ENCODE measurements at regions not wholly inside any gene's neighbourhood (a gene's known extent, or its start where the extent isn't known, plus 50 kb on each side); places are given as distances from the start of the nearest gene placed in this dataset.
A peak's percentile ranks its signal among the peaks of the same experiment; 100 is the strongest.

DNA sequence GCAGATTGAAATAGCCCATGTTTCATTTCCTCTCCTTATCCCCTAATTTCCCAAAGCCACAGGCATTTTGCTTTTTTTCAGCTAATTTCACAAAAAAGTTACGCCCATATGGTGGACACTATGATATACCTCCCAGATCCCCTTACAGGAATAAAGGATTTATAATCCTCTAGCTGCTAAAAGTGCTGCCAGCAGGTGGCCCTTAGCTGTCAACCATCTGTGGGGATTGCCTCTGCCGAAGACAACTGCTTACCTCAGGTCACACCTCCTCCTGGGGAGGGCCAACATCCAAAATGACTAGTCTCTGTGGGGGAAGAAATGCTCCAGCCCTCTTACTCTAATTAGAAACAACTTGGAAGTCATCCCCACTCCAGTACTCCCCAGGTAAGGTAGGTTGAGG, 61.0 kb upstream of the EPB41L3 start:
- no peak overlapping the region for H3K4me3 ChIP-seq (ENCODE audit: low read depth, low read length)
- no peak for DNase-seq (ENCODE audit: low read depth)
- TF ChIP-seq, protein P1, sequence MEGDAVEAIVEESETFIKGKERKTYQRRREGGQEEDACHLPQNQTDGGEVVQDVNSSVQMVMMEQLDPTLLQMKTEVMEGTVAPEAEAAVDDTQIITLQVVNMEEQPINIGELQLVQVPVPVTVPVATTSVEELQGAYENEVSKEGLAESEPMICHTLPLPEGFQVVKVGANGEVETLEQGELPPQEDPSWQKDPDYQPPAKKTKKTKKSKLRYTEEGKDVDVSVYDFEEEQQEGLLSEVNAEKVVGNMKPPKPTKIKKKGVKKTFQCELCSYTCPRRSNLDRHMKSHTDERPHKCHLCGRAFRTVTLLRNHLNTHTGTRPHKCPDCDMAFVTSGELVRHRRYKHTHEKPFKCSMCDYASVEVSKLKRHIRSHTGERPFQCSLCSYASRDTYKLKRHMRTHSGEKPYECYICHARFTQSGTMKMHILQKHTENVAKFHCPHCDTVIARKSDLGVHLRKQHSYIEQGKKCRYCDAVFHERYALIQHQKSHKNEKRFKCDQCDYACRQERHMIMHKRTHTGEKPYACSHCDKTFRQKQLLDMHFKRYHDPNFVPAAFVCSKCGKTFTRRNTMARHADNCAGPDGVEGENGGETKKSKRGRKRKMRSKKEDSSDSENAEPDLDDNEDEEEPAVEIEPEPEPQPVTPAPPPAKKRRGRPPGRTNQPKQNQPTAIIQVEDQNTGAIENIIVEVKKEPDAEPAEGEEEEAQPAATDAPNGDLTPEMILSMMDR (IDR thresholded peaks at IDR 0.05; ENCODE audit: low read depth, low read length), result no peak
- TF ChIP-seq MYC (IDR thresholded peaks at IDR 0.05; ENCODE audit: low read depth, low read length) (no peak), POLR2A (IDR thresholded peaks at IDR 0.05; ENCODE audit: extremely low read depth, insufficient read length) (no peak)
- TF ChIP-seq, protein P2, sequence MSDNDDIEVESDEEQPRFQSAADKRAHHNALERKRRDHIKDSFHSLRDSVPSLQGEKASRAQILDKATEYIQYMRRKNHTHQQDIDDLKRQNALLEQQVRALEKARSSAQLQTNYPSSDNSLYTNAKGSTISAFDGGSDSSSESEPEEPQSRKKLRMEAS (IDR thresholded peaks at IDR 0.05; ENCODE audit: low read depth, low read length), result no peak

DNA sequence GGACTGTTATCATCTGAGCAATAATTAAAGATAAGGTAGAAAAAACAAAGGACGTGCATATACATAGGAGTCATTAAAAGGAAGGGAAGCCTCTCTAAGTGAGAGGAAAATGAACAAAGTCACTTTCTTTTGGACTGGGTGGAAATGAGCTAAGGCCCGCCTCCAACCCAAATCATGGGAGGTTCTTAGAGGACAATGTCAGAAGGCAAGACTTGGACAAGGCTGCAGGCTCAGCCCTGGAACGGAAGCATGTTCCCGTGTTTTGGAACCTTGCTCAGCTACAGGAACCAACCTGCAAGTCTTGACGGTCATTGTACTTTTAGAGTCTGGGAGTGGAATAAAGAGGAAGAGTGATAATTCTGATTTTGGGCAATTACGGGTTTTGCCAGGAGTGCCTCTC, 59.4 kb upstream of the EPB41L3 start:
- TF ChIP-seq MYC (IDR thresholded peaks at IDR 0.05; ENCODE audit: low read depth, low read length), result no peak
- no peak for TF ChIP-seq POLR2A (IDR thresholded peaks at IDR 0.05; ENCODE audit: extremely low read depth, insufficient read length)
- TF ChIP-seq, protein P2 (IDR thresholded peaks at IDR 0.05; ENCODE audit: low read depth, low read length), result no peak
- TF ChIP-seq, protein P1 (IDR thresholded peaks at IDR 0.05; ENCODE audit: low read depth, low read length), result no peak
- no peak overlapping the region for H3K4me3 ChIP-seq (ENCODE audit: low read depth, low read length)
- no peak for DNase-seq (ENCODE audit: low read depth)

DNA sequence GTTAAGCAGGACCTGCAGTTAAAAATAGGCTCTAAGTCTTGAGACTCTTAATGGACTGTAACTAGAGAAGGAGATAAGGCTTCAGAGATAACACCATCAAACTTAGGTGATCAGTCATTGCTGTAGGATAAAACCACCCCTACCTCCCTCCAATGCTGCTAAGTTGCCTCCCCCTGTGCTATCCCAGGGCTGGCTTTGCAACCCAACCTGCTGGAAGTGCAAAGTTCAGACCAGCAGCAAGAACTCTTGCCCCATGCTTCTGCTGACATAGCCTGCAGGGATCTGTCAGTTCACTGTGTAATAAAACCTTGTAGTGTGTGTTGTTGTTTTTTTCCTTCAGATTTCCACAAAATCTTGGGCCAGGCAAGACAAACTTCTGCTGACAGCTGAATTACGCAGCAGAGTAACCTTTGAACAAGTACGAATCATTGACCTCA, 57.4 kb upstream of the EPB41L3 start:
- no peak for TF ChIP-seq MYC (IDR thresholded peaks at IDR 0.05; ENCODE audit: low read depth, low read length)
- TF ChIP-seq, protein P1 (IDR thresholded peaks at IDR 0.05; ENCODE audit: low read depth, low read length), result no peak
- TF ChIP-seq POLR2A (IDR thresholded peaks at IDR 0.05; ENCODE audit: extremely low read depth, insufficient read length), result no peak
- TF ChIP-seq, protein P2 (IDR thresholded peaks at IDR 0.05; ENCODE audit: low read depth, low read length), result no peak
- no peak for DNase-seq (ENCODE audit: low read depth)
- no peak overlapping the region for H3K4me3 ChIP-seq (ENCODE audit: low read depth, low read length)

DNA sequence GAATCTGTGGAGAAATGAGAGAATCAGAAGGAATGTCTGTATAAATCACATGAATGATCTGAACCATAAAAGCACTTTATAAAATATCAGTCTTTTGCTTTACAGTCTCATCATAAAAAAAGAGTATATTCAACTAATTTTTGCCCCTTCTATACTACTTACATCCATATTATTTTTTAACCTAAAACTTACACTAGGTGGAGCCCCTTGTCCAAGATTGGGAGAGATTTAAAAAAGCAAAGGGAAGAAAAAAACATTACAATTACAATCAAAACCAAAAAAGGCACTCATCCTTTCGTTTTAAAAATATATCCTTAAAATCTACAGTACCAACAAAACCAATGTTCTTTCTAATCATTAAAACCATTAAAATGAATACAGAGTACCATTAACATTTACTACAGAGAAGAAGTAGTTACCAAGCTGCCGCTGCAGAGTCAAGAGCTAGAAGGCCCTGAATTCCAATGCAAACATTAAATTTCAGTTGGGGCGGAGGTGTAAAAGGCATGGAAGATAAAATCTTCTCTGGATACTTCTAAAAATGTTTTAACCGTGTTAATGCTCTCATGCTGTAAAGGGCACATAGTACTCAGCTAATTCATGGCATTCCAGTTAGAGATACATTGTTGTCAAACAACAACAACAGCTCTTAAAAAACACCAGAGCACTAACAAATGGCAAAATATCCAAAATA, 56.7 kb upstream of the EPB41L3 start:
- DNase-seq (ENCODE audit: low read depth), result peak; percentile 16
- no peak overlapping the region for H3K4me3 ChIP-seq (ENCODE audit: low read depth, low read length)
- no peak for TF ChIP-seq POLR2A (IDR thresholded peaks at IDR 0.05; ENCODE audit: extremely low read depth, insufficient read length)
- TF ChIP-seq MYC (IDR thresholded peaks at IDR 0.05; ENCODE audit: low read depth, low read length), result no peak
- TF ChIP-seq, protein P1 (IDR thresholded peaks at IDR 0.05; ENCODE audit: low read depth, low read length), result no peak
- TF ChIP-seq, protein P2 (IDR thresholded peaks at IDR 0.05; ENCODE audit: low read depth, low read length), result no peak

DNA sequence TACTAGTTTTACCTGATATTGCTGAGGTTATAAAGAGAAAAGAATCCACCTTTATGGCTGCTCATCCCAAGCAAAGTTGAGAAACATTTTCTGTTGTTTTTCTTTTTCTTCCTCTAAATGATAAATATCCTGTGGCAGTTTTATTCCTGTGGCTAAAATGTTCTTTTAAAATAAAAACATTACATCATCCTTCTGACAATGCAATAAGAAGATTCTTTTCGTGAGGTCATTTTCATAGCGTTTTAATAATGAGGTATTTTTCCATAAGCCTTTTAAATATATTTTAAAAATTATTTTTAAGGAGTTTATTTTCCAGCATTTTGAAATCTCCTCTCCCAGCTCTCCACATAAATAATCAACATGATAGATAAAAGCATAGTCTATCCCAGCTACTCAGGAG, 52.8 kb upstream of the EPB41L3 start:
- H3K4me3 ChIP-seq (ENCODE audit: low read depth, low read length), result no peak overlapping the region
- TF ChIP-seq POLR2A (IDR thresholded peaks at IDR 0.05; ENCODE audit: extremely low read depth, insufficient read length), result no peak
- TF ChIP-seq, protein P2 (IDR thresholded peaks at IDR 0.05; ENCODE audit: low read depth, low read length), result no peak
- TF ChIP-seq, protein P1 (IDR thresholded peaks at IDR 0.05; ENCODE audit: low read depth, low read length), result no peak
- TF ChIP-seq MYC (IDR thresholded peaks at IDR 0.05; ENCODE audit: low read depth, low read length), result no peak
- no peak for DNase-seq (ENCODE audit: low read depth)

Data from NB4 (cell line).